GM13976 (cell line): ENCODE measurements at regions not wholly inside any gene's neighbourhood (a gene's known extent, or its start where the extent isn't known, plus 50 kb on each side); places are given as distances from the start of the nearest gene placed in this dataset.

Experiments used
- DNase-seq: peaks from one replicate; pipeline ENCODE4 v3.0.0; 2012; ENCODE audit warnings: low spot score
- in situ Hi-C: fragments of 300-500 bp; cut with MboI; formaldehyde crosslinking; loops from one replicate; pipeline ENCODE4 v1.12.0; 2022; ENCODE audit warnings: low sequenced_read_pairs, mixed read lengths, inconsistent platforms; ENCODE audit not compliant: unreplicated experiment
- TF ChIP-seq, protein P1 (sequence below): IDR thresholded peaks from 2 replicates; pipeline ENCODE4 v1.5.1; 2012; ENCODE audit warnings: borderline replicate concordance, mild to moderate bottlenecking; ENCODE audit not compliant: insufficient read depth; ENCODE audit errors: extremely low read depth, missing control alignments, control extremely low read depth

DNA sequence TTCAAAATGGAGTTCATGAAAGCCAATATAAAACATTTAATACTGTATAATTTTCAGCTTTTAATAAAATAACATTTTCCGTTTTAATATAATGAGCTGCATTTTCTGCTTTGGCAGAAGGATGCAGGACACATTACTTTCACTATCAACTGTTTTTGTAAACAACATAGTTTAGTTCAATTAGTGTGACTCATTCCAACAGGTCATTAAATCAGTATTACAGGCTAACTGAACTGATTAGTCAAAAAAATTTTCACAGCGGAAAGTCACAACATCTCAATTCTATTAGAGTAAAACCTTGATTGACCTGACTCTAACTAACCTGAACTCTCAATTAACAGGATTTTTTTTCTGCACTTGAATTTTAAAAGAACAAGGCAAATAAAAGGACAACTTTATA, 151.2 kb upstream of the AMOT start:
- in situ Hi-C loops, result no loop called here
- DNase-seq, result no peak
- TF ChIP-seq, protein P1, sequence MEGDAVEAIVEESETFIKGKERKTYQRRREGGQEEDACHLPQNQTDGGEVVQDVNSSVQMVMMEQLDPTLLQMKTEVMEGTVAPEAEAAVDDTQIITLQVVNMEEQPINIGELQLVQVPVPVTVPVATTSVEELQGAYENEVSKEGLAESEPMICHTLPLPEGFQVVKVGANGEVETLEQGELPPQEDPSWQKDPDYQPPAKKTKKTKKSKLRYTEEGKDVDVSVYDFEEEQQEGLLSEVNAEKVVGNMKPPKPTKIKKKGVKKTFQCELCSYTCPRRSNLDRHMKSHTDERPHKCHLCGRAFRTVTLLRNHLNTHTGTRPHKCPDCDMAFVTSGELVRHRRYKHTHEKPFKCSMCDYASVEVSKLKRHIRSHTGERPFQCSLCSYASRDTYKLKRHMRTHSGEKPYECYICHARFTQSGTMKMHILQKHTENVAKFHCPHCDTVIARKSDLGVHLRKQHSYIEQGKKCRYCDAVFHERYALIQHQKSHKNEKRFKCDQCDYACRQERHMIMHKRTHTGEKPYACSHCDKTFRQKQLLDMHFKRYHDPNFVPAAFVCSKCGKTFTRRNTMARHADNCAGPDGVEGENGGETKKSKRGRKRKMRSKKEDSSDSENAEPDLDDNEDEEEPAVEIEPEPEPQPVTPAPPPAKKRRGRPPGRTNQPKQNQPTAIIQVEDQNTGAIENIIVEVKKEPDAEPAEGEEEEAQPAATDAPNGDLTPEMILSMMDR, result no peak

DNA sequence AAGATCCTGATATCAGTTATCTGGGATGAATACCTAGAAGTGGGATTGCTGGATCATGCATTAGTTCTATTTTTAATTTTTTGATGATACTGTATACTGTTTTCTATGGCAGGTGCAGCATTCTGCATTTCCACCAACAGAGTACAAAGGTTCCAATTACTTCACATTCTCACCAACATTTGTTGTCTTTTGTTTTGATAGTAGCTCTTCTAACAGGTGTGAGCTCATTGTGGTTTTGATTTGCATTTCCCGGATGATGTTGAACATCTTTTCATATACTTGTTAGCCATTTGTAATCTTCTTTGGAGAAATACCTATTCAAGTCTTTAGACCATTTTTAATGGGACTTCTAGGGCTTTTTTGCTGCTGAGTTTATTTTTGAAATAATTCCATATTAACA, 139.2 kb upstream of the AMOT start:
- TF ChIP-seq, protein P1, result no peak
- in situ Hi-C loops, result no loop called here
- DNase-seq, result no peak

DNA sequence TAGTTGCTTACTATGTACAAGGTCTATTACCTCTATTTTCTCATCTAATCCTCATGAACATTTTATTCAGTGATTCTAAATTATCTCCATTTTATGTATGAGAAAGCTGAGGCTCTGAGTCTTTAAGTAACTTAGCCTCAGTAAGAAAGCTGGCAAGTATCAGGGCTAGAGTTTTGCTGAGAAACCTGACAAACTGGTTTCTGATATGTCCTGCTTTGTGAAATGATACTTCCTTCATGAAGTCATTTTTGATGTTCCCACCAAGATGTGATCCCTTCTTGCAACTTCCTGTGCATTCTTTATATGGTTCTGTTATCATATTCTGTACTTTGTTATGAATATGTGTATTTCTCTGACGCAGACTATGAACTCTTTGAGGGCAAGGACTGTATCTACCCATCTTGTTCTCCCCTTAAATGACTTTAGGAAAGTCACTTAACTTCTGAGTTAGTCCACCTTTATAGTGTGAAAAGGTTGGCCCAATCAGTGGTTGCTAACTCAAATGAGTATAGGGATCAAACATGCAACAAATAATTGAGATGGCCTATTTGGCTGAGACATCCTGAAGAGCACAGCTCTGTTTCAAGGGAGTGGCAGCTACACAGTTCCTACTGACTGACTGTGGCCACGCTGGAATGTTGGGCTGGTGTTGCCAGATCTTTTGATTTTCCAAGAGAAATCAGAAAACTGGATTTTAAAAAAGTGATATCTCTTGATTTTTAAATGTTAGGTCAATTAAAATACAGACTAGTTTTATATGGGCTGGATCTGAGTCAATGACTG, 127.9 kb upstream of the AMOT start:
- TF ChIP-seq, protein P1, result no peak
- in situ Hi-C loops, result no loop called here
- no peak for DNase-seq

DNA sequence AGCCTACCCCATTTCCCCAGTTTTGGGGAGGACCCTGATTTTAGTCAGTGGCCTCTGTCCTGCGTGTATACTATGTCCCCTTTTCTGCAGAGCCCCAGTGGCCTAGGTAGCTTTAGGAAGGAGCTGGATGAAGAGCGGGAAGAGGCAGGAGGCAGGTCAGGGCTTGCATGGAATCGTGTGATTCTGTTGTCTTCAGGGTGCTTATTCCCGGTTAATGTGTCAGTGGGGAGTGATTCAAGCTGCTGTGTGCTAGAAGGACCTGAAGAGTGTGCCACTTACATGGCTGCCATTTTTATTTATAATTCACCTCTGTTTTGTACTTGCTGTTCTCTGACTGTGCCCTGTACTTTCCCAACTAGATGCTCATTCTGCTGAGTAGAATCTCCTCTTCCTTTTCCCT, 127.3 kb upstream of the AMOT start:
- TF ChIP-seq, protein P1, result no peak
- no peak for DNase-seq
- in situ Hi-C loops, result no loop called here

DNA sequence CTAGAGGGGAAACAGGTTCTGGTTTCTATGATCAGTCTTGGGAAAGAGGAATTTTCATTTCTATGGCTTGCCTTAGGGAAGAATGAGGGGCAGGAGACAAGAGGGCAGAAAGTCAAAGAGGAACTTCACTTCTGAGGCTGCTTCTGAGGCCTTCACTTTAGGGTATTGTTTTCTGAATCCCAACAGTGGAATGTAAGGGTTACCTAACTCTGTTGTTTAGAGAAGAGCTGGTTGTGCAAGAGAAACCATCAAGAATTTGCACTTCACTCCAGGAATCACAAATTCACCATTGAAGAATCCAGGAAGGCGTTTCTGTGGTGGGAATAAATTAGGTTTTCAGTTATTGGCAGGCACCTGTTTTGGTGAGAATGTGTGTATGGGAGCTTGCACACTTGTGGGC, 126.7 kb upstream of the AMOT start:
- in situ Hi-C loops, result no loop called here
- DNase-seq, result no peak
- TF ChIP-seq, protein P1, result no peak

DNA sequence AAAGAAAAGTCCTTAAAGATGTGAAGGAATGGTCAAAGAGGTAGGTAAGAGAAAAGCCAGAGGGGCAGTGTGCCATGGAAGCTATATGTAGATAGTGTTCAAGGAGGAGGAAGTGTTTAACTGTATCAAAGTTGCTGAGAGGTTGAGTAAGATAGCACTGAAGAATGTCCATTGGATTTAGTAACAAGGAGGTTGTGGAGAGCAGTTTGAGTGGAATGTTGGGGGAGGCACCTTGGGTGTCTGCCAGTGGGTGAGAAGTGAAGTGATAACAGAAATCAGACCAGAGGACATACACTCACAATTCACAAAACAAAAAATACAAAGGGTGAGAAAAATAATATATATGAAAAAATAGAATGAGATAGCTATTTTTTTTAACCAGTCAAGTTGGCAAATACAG, 121.3 kb upstream of the AMOT start:
- DNase-seq, result no peak
- in situ Hi-C loops, result no loop called here
- TF ChIP-seq, protein P1, result no peak
